ENCODE measurements at regions not wholly inside any gene's neighbourhood (a gene's known extent, or its start where the extent isn't known, plus 50 kb on each side); places are given as distances from the start of the nearest gene placed in this dataset.

DNA sequence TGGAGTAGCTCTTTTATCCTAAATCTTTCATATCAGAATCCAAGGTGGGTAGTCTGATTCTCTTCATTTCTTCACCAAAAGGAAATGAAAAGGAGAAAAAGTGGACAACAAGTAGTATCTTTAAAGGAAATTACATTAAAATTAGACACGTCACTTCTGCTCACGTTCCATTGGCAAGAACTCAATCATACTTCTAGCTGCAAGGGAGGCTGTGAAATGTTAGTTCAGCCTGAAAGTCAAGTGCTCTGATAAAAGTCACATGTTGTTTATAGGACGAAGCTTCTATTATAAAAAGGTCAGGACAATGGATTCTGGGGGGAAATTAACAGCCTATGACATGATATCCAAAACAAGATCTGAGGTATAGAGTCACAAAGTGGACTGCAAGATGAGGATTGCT lies 164.6 kb upstream of the MCTP2 start:
- TF ChIP-seq CTCF (IDR thresholded peaks at IDR 0.05), result no peak
- TF ChIP-seq POLR2A (IDR thresholded peaks at IDR 0.05), result no peak
